Stimulated activated naive CD8-positive, alpha-beta T cell treated with anti-CD3 and anti-CD28 coated beads, Interleukin-15, amount 100 ng/mL, for 72 hours (primary cell): ENCODE measurements at regions not wholly inside any gene's neighbourhood (a gene's known extent, or its start where the extent isn't known, plus 50 kb on each side); places are given as distances from the start of the nearest gene placed in this dataset.

Experiments used
- ATAC-seq: fragments of 150-1000 bp; cut with Tn5 transposase; 2 replicates; pipeline ENCODE4 v1.10.0; 2021; ENCODE audit warnings: mild to moderate bottlenecking, moderate library complexity
- DNase-seq, 2 donors: peaks; one replicate each; pipeline ENCODE4 v3.0.0; 2021 to 2022
- H3K27ac Mint-ChIP-seq, 2 donors: one replicate each; pipeline ENCODE4 v1.8.0; 2022; ENCODE audit warnings: mild to moderate bottlenecking in 2 of 2, mixed read lengths in 2 of 2, moderate library complexity in 2 of 2
- H3K27me3 Mint-ChIP-seq: one replicate; pipeline ENCODE4 v1.8.0; 2022; ENCODE audit warnings: mixed read lengths
- H3K4me1 Mint-ChIP-seq: one replicate; pipeline ENCODE4 v1.8.0; 2022; ENCODE audit warnings: mild to moderate bottlenecking, mixed read lengths
- H3K4me3 Mint-ChIP-seq, 2 donors: one replicate each; pipeline ENCODE4 v1.8.0; 2022; ENCODE audit warnings: mild to moderate bottlenecking in 2 of 2, mixed read lengths in 2 of 2, moderate library complexity in 1 of 2
- H3K9me3 Mint-ChIP-seq, 2 donors: one replicate each; pipeline ENCODE4 v1.8.0; 2022; ENCODE audit warnings: mixed read lengths in 2 of 2

- Mint-ChIP-seq H3K27ac (no peak overlapping the region), H3K4me3 (no peak overlapping the region), H3K27me3 (peaks cover 39% of the 10 kb centered on the region), H3K4me1 (no peaks in the 10 kb centered on the region), H3K9me3 (no peaks in the 10 kb centered on the region)
- DNase-seq = no peak
- ATAC-seq = no peak
Measured at GRCh38 chr18:2304378-2305175, 266.7 kb downstream of the METTL4 start.

- Mint-ChIP-seq H3K27me3 (peaks cover 31% of the 10 kb centered on the region), H3K27ac (no peak overlapping the region), H3K4me1 (no peaks in the 10 kb centered on the region), H3K4me3 (no peak overlapping the region), H3K9me3 (no peaks in the 10 kb centered on the region)
- ATAC-seq = no peak
- no peak for DNase-seq
Measured at GRCh38 chr18:2306606-2307005, 264.7 kb downstream of the METTL4 start.

- H3K27me3 Mint-ChIP-seq = peaks cover 27% of the 10 kb centered on the region
- H3K9me3 Mint-ChIP-seq = no peaks in the 10 kb centered on the region
- no peaks in the 10 kb centered on the region for H3K4me1 Mint-ChIP-seq
- H3K27ac Mint-ChIP-seq = no peak overlapping the region
- no peak overlapping the region for H3K4me3 Mint-ChIP-seq
- no peak for DNase-seq
- no peak for ATAC-seq
Measured at GRCh38 chr18:2310886-2311285, 260.4 kb downstream of the METTL4 start.

GRCh38 chr18:2312440-2312839 lies 258.9 kb downstream of the METTL4 start:
- Mint-ChIP-seq H3K9me3 (no peaks in the 10 kb centered on the region), H3K27ac (no peak overlapping the region), H3K4me1 (no peaks in the 10 kb centered on the region), H3K4me3 (no peak overlapping the region), H3K27me3 (peaks cover 18% of the 10 kb centered on the region)
- DNase-seq (no peak), ATAC-seq (no peak)

GRCh38 chr18:2313332-2313731 lies 258.0 kb downstream of the METTL4 start:
- Mint-ChIP-seq H3K27ac (no peak overlapping the region), H3K4me1 (no peaks in the 10 kb centered on the region), H3K9me3 (no peaks in the 10 kb centered on the region), H3K27me3 (peaks cover 16% of the 10 kb centered on the region), H3K4me3 (no peak overlapping the region)
- ATAC-seq = no peak
- no peak for DNase-seq

GRCh38 chr18:2316082-2316750 lies 255.1 kb downstream of the METTL4 start:
- Mint-ChIP-seq H3K4me1 (no peaks in the 10 kb centered on the region), H3K9me3 (no peaks in the 10 kb centered on the region), H3K27ac (no peak overlapping the region), H3K4me3 (no peak overlapping the region), H3K27me3 (peaks cover 18% of the 10 kb centered on the region)
- no peak for DNase-seq
- ATAC-seq = no peak

- Mint-ChIP-seq H3K4me1 (no peaks in the 10 kb centered on the region), H3K27me3 (peaks cover 18% of the 10 kb centered on the region), H3K9me3 (no peaks in the 10 kb centered on the region), H3K27ac (no peak overlapping the region), H3K4me3 (no peak overlapping the region)
- ATAC-seq (no peak), DNase-seq (no peak)
Measured at GRCh38 chr18:2316751-2317696, 254.3 kb downstream of the METTL4 start.

GRCh38 chr18:2324459-2324858 lies 246.8 kb downstream of the METTL4 start:
- no peak for ATAC-seq

GRCh38 chr18:2325308-2325849 lies 245.9 kb downstream of the METTL4 start:
- no peak overlapping the region for H3K27ac Mint-ChIP-seq
- H3K4me1 Mint-ChIP-seq = no peaks in the 10 kb centered on the region
- DNase-seq (no peak), ATAC-seq (no peak)
- peaks cover 52% of the 10 kb centered on the region for H3K27me3 Mint-ChIP-seq
- no peaks in the 10 kb centered on the region for H3K9me3 Mint-ChIP-seq
- no peak overlapping the region for H3K4me3 Mint-ChIP-seq

More at GRCh38 chr18:2324459-2324858, 246.8 kb downstream of the METTL4 start:
- Mint-ChIP-seq H3K27ac (no peak overlapping the region), H3K4me1 (no peaks in the 10 kb centered on the region), H3K9me3 (no peaks in the 10 kb centered on the region), H3K27me3 (peaks cover 45% of the 10 kb centered on the region), H3K4me3 (no peak overlapping the region)
- DNase-seq = no peak

- H3K4me3 Mint-ChIP-seq = no peak overlapping the region
- H3K4me1 Mint-ChIP-seq = no peaks in the 10 kb centered on the region
- peaks cover 50% of the 10 kb centered on the region for H3K27me3 Mint-ChIP-seq
- DNase-seq (no peak), ATAC-seq (no peak)
- H3K27ac Mint-ChIP-seq = no peak overlapping the region
- no peaks in the 10 kb centered on the region for H3K9me3 Mint-ChIP-seq
Measured at GRCh38 chr18:2325933-2326332, 245.4 kb downstream of the METTL4 start.

GRCh38 chr18:2326999-2327398 lies 244.3 kb downstream of the METTL4 start:
- no peak overlapping the region for H3K27ac Mint-ChIP-seq
- H3K4me3 Mint-ChIP-seq = no peak overlapping the region
- ATAC-seq = no peak
- no peaks in the 10 kb centered on the region for H3K9me3 Mint-ChIP-seq
- H3K27me3 Mint-ChIP-seq = peaks cover 48% of the 10 kb centered on the region
- H3K4me1 Mint-ChIP-seq = no peaks in the 10 kb centered on the region
- no peak for DNase-seq

GRCh38 chr18:2330764-2331163 lies 240.5 kb downstream of the METTL4 start:
- Mint-ChIP-seq H3K9me3 (no peaks in the 10 kb centered on the region), H3K27me3 (peaks cover 44% of the 10 kb centered on the region), H3K4me3 (no peak overlapping the region), H3K27ac (no peak overlapping the region), H3K4me1 (no peaks in the 10 kb centered on the region)
- DNase-seq = no peak
- ATAC-seq = no peak

- DNase-seq (no peak), ATAC-seq (no peak)
- H3K4me3 Mint-ChIP-seq = no peak overlapping the region
- H3K27ac Mint-ChIP-seq = no peak overlapping the region
- peaks cover 36% of the 10 kb centered on the region for H3K27me3 Mint-ChIP-seq
- no peaks in the 10 kb centered on the region for H3K4me1 Mint-ChIP-seq
- H3K9me3 Mint-ChIP-seq = no peaks in the 10 kb centered on the region
Measured at GRCh38 chr18:2331491-2331890, 239.8 kb downstream of the METTL4 start.

- Mint-ChIP-seq H3K9me3 (no peaks in the 10 kb centered on the region), H3K27me3 (no peaks in the 10 kb centered on the region), H3K4me1 (peaks cover 6% of the 10 kb centered on the region), H3K4me3 (no peak overlapping the region), H3K27ac (no peak overlapping the region)
- ATAC-seq = no peak
- no peak for DNase-seq
Measured at GRCh38 chr18:2336690-2337392, 234.5 kb downstream of the METTL4 start.

GRCh38 chr18:2337552-2338141 lies 233.7 kb downstream of the METTL4 start:
- H3K4me3 Mint-ChIP-seq = no peak overlapping the region
- DNase-seq (peak; percentile 29 to 44), ATAC-seq (peak; percentile 60)
- H3K27me3 Mint-ChIP-seq = no peaks in the 10 kb centered on the region
- no peak overlapping the region for H3K27ac Mint-ChIP-seq
- peaks cover 6% of the 10 kb centered on the region for H3K4me1 Mint-ChIP-seq
- H3K9me3 Mint-ChIP-seq = no peaks in the 10 kb centered on the region
